ENCODE measurements at regions not wholly inside any gene's neighbourhood (a gene's known extent, or its start where the extent isn't known, plus 50 kb on each side); places are given as distances from the start of the nearest gene placed in this dataset.
"Not testable (repeated sequence)": the region's sequence is repeated elsewhere in the genome, so short reads cannot be mapped to it uniquely, and the experiment has no call there.

DNA sequence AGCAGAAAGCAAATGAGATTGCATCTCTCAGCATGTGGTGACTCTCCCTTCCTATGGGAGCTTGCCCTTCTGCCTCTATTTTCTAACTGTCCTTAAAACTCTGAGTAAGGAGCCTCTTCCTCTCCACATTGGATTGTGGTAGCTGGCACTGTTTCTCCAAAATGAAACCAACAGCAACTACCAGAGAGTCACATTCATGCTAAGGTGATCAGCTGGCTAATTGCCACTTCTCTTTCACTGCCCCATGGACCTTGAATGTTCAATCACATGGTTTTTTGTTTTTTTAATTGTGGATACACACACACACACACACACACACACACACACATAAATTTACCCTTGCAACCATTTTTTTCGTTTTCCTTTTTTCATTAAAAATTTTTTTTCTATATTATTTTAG, 154.7 kb upstream of the TSC22D1 start:
- Histone ChIP-seq H3K4me3 (no peak overlapping the region), H3K36me3 (no peaks in the 10 kb centered on the region), H3K27me3 (no peaks in the 10 kb centered on the region), H3K9me3 (no peaks in the 10 kb centered on the region), H3K4me1 (no peaks in the 10 kb centered on the region), H3K27ac (no peak overlapping the region)
- intact Hi-C loops (cut with DNase I; ENCODE audit: low total_unique reads), result no loop called here
- TF ChIP-seq POLR2A (IDR thresholded peaks at IDR 0.05) (no peak), POLR2AphosphoS5 (IDR thresholded peaks at IDR 0.05) (no peak), EP300 (IDR thresholded peaks at IDR 0.05; ENCODE audit: low read depth) (no peak)
- TF ChIP-seq, protein P1, sequence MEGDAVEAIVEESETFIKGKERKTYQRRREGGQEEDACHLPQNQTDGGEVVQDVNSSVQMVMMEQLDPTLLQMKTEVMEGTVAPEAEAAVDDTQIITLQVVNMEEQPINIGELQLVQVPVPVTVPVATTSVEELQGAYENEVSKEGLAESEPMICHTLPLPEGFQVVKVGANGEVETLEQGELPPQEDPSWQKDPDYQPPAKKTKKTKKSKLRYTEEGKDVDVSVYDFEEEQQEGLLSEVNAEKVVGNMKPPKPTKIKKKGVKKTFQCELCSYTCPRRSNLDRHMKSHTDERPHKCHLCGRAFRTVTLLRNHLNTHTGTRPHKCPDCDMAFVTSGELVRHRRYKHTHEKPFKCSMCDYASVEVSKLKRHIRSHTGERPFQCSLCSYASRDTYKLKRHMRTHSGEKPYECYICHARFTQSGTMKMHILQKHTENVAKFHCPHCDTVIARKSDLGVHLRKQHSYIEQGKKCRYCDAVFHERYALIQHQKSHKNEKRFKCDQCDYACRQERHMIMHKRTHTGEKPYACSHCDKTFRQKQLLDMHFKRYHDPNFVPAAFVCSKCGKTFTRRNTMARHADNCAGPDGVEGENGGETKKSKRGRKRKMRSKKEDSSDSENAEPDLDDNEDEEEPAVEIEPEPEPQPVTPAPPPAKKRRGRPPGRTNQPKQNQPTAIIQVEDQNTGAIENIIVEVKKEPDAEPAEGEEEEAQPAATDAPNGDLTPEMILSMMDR (IDR thresholded peaks at IDR 0.05), result no peak
- DNase-seq, result no peak
- in situ Hi-C loops (cut with MboI; ENCODE audit: low pct_ligation_motif_present in 1 of 4, low pct_unique_long_range_greater_than_20kb in 1 of 4, low sequenced_read_pairs in 3 of 4), result no loop called here
- 0% methylated on average over 1 of the region's 1 CpG for WGBS, 2 donors (ENCODE audit: low coverage in 1 of 2)

DNA sequence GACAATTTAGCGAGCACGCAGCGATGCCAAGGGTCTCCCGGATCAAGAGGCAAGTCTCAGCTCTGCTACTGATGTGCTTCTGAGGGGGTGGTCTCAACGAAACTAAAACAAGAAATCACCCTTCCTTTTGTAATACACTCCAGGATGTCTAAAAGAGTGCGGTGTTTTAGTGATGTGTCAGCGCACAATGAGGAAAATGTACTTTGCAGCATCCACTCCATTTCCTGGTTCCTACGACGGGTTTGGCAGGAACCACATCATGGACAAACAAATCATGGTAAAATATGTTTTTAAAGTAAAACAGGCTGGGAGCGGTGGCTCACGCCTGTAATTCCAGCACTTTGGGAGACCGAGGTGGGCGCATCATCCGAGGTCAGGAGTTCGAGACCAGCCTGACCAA, 154.0 kb upstream of the TSC22D1 start:
- TF ChIP-seq, protein P1 (IDR thresholded peaks at IDR 0.05), result no peak
- TF ChIP-seq EP300 (IDR thresholded peaks at IDR 0.05; ENCODE audit: low read depth) (no peak), POLR2A (IDR thresholded peaks at IDR 0.05) (no peak), POLR2AphosphoS5 (IDR thresholded peaks at IDR 0.05) (no peak)
- no peak overlapping the region for H3K27ac ChIP-seq
- no peak overlapping the region for H3K4me3 ChIP-seq
- 78% methylated on average over 15 of the region's 15 CpGs; no CpG with 5 or more reads in 1 of the 2 donors for WGBS, 2 donors (ENCODE audit: low coverage in 1 of 2)
- no peak for DNase-seq
- no peaks in the 10 kb centered on the region for H3K4me1 ChIP-seq
- in situ Hi-C loops (cut with MboI; ENCODE audit: low pct_ligation_motif_present in 1 of 4, low pct_unique_long_range_greater_than_20kb in 1 of 4, low sequenced_read_pairs in 3 of 4) (no loop called here), intact Hi-C loops (cut with DNase I; ENCODE audit: low total_unique reads) (no loop called here)
- H3K27me3 ChIP-seq, result no peaks in the 10 kb centered on the region
- H3K36me3 ChIP-seq, result no peaks in the 10 kb centered on the region
- H3K9me3 ChIP-seq, result no peaks in the 10 kb centered on the region

DNA sequence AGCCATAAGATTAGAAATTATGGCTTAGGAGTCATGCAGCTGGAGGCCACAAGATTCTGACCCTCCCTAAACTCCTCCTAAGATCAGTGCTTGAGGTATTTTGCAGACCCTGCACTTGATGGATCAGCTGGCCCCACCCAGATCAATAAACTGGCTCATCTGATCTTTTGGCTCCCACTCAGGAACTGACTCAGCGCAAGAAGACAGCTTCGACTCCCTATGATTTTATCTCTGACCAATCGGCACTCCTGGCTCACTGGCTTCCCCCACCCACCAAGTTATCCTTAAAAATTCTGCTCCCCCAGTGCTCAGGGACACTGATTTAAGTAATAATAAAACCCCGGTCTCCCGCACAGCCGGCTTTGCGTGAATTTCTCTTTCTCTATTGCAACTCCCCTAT, 151.5 kb upstream of the TSC22D1 start:
- WGBS, 2 donors (ENCODE audit: low coverage in 1 of 2), result 74 to 86% methylated on average over 4 to 7 of the region's 7 CpGs
- in situ Hi-C loops (cut with MboI; ENCODE audit: low pct_ligation_motif_present in 1 of 4, low pct_unique_long_range_greater_than_20kb in 1 of 4, low sequenced_read_pairs in 3 of 4); intact Hi-C loops (cut with DNase I; ENCODE audit: low total_unique reads); H3K27ac ChIP-seq; H3K4me3 ChIP-seq; H3K9me3 ChIP-seq; DNase-seq; H3K36me3 ChIP-seq; H3K4me1 ChIP-seq; H3K27me3 ChIP-seq: not testable (repeated sequence)

DNA sequence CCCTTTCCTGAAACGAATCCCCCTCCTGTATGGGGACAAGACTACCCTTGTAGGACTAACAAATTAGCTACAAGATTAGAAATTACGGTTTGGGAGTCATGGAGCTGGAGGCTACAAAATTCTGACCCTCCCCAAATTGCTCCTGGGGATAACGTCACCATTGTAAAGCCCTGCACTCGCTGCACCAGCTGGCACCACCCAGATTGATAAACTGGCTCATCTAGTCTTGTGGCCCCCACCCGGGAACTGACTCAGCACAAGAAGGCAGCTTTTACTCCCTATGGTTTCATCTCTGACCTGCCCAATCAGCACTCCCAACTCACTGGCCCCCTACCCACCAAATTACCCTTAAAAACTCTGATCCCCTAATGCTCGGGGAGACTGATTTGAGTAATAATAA, 150.6 kb upstream of the TSC22D1 start:
- WGBS, 2 donors (ENCODE audit: low coverage in 1 of 2), result 63% methylated on average over 6 of the region's 6 CpGs; no CpG with 5 or more reads in 1 of the 2 donors
- H3K27me3 ChIP-seq, result no peaks in the 10 kb centered on the region
- in situ Hi-C loops (cut with MboI; ENCODE audit: low pct_ligation_motif_present in 1 of 4, low pct_unique_long_range_greater_than_20kb in 1 of 4, low sequenced_read_pairs in 3 of 4), result no loop called here
- no peak for DNase-seq
- no peaks in the 10 kb centered on the region for H3K36me3 ChIP-seq
- no peak overlapping the region for H3K27ac ChIP-seq
- H3K9me3 ChIP-seq, result no peaks in the 10 kb centered on the region
- TF ChIP-seq POLR2AphosphoS5 (IDR thresholded peaks at IDR 0.05) (no peak), EP300 (IDR thresholded peaks at IDR 0.05; ENCODE audit: low read depth) (no peak), POLR2A (IDR thresholded peaks at IDR 0.05) (no peak)
- TF ChIP-seq, protein P1 (IDR thresholded peaks at IDR 0.05), result no peak
- no peaks in the 10 kb centered on the region for H3K4me1 ChIP-seq
- no peak overlapping the region for H3K4me3 ChIP-seq
- intact Hi-C loops (cut with DNase I; ENCODE audit: low total_unique reads), result no loop called here

DNA sequence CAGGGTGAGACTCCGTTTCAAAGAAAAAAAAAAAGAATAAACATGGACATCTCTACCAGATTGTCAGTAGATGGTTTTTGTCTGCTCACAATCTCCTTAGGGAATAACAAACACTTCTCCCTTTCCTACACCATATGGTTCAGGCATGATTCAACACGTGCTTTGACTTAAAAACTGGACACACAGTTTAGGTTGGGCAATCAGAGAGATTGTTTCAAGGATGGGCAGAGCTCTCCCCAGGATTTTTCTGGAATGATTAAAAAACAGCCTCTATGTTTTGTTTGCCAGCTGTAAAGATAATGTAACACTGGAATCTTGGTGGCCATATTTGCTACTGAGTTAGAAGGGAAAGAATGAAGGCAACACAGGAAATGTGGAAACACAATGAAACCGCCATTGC, 150.1 kb upstream of the TSC22D1 start:
- 75 to 80% methylated on average over 3 of the region's 3 CpGs for WGBS, 2 donors (ENCODE audit: low coverage in 1 of 2)
- in situ Hi-C loops (cut with MboI; ENCODE audit: low pct_ligation_motif_present in 1 of 4, low pct_unique_long_range_greater_than_20kb in 1 of 4, low sequenced_read_pairs in 3 of 4), result no loop called here

More for the DNA sequence above, 150.1 kb upstream of the TSC22D1 start:
- H3K4me1 ChIP-seq, result no peaks in the 10 kb centered on the region
- no peak overlapping the region for H3K27ac ChIP-seq
- DNase-seq, result no peak
- no peaks in the 10 kb centered on the region for H3K9me3 ChIP-seq
- H3K4me3 ChIP-seq, result no peak overlapping the region
- no peaks in the 10 kb centered on the region for H3K36me3 ChIP-seq
- TF ChIP-seq POLR2AphosphoS5 (IDR thresholded peaks at IDR 0.05), result no peak
- TF ChIP-seq EP300 (IDR thresholded peaks at IDR 0.05; ENCODE audit: low read depth), result no peak
- no peak for TF ChIP-seq POLR2A (IDR thresholded peaks at IDR 0.05)
- TF ChIP-seq, protein P1 (IDR thresholded peaks at IDR 0.05), result no peak
- intact Hi-C loops (cut with DNase I; ENCODE audit: low total_unique reads), result no loop called here
- no peaks in the 10 kb centered on the region for H3K27me3 ChIP-seq
